B cell (primary cell): ENCODE measurements at regions not wholly inside any gene's neighbourhood (a gene's known extent, or its start where the extent isn't known, plus 50 kb on each side); places are given as distances from the start of the nearest gene placed in this dataset.

Source experiments
- ATAC-seq: fragments of 200-7000 bp; cut with Tn5 transposase; one replicate; pipeline ENCODE4 v1.10.0; 2021; ENCODE audit warnings: low read depth, mild to moderate bottlenecking, moderate number of reproducible peaks, moderate library complexity
- CTCF ChIA-PET: fragments of 350-600 bp; sonication (Branson Sonifier 250); formaldehyde crosslinking; loops from one replicate; lab custom pipeline; 2021; ENCODE audit warnings: antibody characterized with exemption, inconsistent platforms; lab: Charles Lee
- POLR2A ChIA-PET: fragments of 350-600 bp; sonication (Branson Sonifier 250); formaldehyde crosslinking; loops from one replicate; lab custom pipeline; 2021; ENCODE audit warnings: antibody characterized with exemption; lab: Charles Lee
- DNase-seq: peaks from one replicate; pipeline ENCODE4 v3.0.0; 2013
- H2AFZ ChIP-seq: 2 replicates; pipeline ENCODE4 v1.6.1; 2012; ENCODE audit warnings: mild to moderate bottlenecking, low read depth, low read length; ENCODE audit not compliant: insufficient read depth, poor library complexity, severe bottlenecking
- H3K27ac ChIP-seq, 2 donors: 1 replicate in 1 of 2; 2 replicates in 1 of 2; pipeline ENCODE4 v1.5.1; 2012 to 2013; ENCODE audit warnings: low read length in 2 of 2, mild to moderate bottlenecking in 2 of 2, moderate library complexity in 1 of 2
- H3K27me3 ChIP-seq, 4 experiments: fragments of 200-600 bp in 1 of 4; sonication (generic) in 1 of 4; replicated peaks in 1 of 4; 1 replicate in 2 of 4; 2 replicates in 2 of 4; pipeline versions ENCODE4 v1.6.1 to v1.7.0; 2013 to 2016; ENCODE audit warnings: low read length in 3 of 4, mild to moderate bottlenecking in 2 of 4, mixed read lengths in 1 of 4, moderate library complexity in 1 of 4; ENCODE audit not compliant: insufficient read depth in 4 of 4, control insufficient read depth in 3 of 4; ENCODE audit errors: control extremely low read depth in 1 of 4
- H3K36me3 ChIP-seq, 2 experiments: replicated peaks in 1 of 2; 1 replicate in 1 of 2; 2 replicates in 1 of 2; pipeline versions ENCODE4 v1.6.1 to v1.7.1; 2013; ENCODE audit warnings: low read length in 1 of 2; ENCODE audit not compliant: insufficient read depth in 2 of 2, control insufficient read depth in 1 of 2; ENCODE audit errors: control extremely low read depth in 1 of 2, extremely low read depth in 1 of 2
- H3K4me1 ChIP-seq, 2 donors: fragments of 200-600 bp in 1 of 2; sonication (generic) in 1 of 2; 1 replicate in 1 of 2; 2 replicates in 1 of 2; pipeline versions ENCODE4 v1.5.1 to v1.6.1; 2013 to 2017; ENCODE audit warnings: low read length in 2 of 2; ENCODE audit not compliant: control insufficient read depth in 2 of 2, insufficient read depth in 2 of 2
- H3K4me2 ChIP-seq: replicated peaks from 2 replicates; pipeline ENCODE3; 2012; ENCODE audit warnings: mild to moderate bottlenecking, low read depth, low read length; ENCODE audit not compliant: poor library complexity, severe bottlenecking
- H3K4me3 ChIP-seq, 5 experiments: fragments of 200-600 bp in 1 of 5; sonication (generic) in 1 of 5; 1 replicate in 3 of 5; 2 replicates in 2 of 5; pipeline versions ENCODE4 v1.5.1 to v1.7.0; 2011 to 2016; ENCODE audit warnings: low read length in 4 of 5, mild to moderate bottlenecking in 4 of 5, low read depth in 2 of 5, control low read depth in 1 of 5, moderate library complexity in 1 of 5; ENCODE audit not compliant: insufficient read depth in 1 of 5; ENCODE audit errors: control extremely low read depth in 1 of 5, extremely low read depth in 1 of 5
- H3K79me2 ChIP-seq: fragments of 200-600 bp; sonication (generic); one replicate; pipeline ENCODE4 v1.6.0; 2016; ENCODE audit warnings: low read length; ENCODE audit not compliant: control insufficient read depth, insufficient read depth
- H3K9ac ChIP-seq: fragments of 200-600 bp; sonication (generic); 2 replicates; pipeline ENCODE4 v1.6.1; 2017; ENCODE audit warnings: mild to moderate bottlenecking, low read length, moderate library complexity
- H3K9me3 ChIP-seq, 3 donors: one replicate each; pipeline versions ENCODE4 v1.6.1 to v1.7.1; 2013; ENCODE audit warnings: low read length in 2 of 3; ENCODE audit not compliant: control insufficient read depth in 2 of 3, insufficient read depth in 1 of 3; ENCODE audit errors: control extremely low read depth in 1 of 3
- H4K20me1 ChIP-seq: 2 replicates; pipeline ENCODE4 v1.6.0; 2012; ENCODE audit warnings: mild to moderate bottlenecking, low read length; ENCODE audit not compliant: insufficient read depth, control insufficient read depth, poor library complexity, severe bottlenecking
- H3K27ac Mint-ChIP-seq: one replicate; pipeline ENCODE4 v1.8.0; 2021; ENCODE audit warnings: mixed read lengths
- H3K27me3 Mint-ChIP-seq: one replicate; pipeline ENCODE4 v1.8.0; 2021; ENCODE audit warnings: mixed read lengths
- H3K4me1 Mint-ChIP-seq: one replicate; pipeline ENCODE4 v1.8.0; 2021; ENCODE audit warnings: mixed read lengths
- H3K4me3 Mint-ChIP-seq: one replicate; pipeline ENCODE4 v1.8.0; 2021; ENCODE audit warnings: mixed read lengths
- H3K9me3 Mint-ChIP-seq: one replicate; pipeline ENCODE4 v1.8.0; 2022; ENCODE audit warnings: mixed read lengths; ENCODE audit not compliant: insufficient read depth
- EZH2 ChIP-seq: IDR thresholded peaks from 2 replicates; pipeline ENCODE4 v1.6.1; 2012; ENCODE audit warnings: borderline replicate concordance, low read depth, mild to moderate bottlenecking, moderate library complexity, low read length; ENCODE audit not compliant: insufficient read depth, poor library complexity, severe bottlenecking
- WGBS: methylation state at CpG from one replicate; pipeline ENCODE4 v1.1.5; 2013; ENCODE audit warnings: missing lambda C conversion rate; ENCODE audit not compliant: insufficient coverage; 5-methylcytosine and 5-hydroxymethylcytosine counted together
- intact Hi-C: fragments of 100-400 bp; cut with micrococcal nuclease; formaldehyde crosslinking; loops from one replicate; pipeline ENCODE4 v1.10.0; 2022
- TF ChIP-seq, protein P1 (sequence below): fragments of 200-600 bp; IDR thresholded peaks from one replicate; pipeline ENCODE4 v1.8.0; 2022; ENCODE audit warnings: antibody characterized with exemption, mild to moderate bottlenecking

DNA sequence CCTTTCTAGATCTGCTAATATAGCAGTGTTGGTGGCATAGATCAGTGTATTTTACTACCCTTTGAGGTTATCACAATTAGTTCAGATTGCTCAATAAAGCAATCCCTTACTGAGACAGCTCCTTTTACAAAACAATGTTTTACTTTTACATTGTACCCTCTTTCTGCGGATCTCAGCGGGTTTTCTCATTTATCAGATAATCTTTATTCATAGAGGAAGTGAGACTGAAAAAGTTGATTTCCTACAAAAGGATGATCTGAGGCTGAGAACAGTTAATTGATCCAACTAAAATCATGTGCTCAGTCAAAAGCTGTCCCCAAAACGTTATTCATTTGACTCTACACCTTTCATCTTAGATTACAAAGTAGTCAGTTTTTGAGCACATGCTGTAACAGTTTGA is 2319.9 kb downstream of the LRRC4C start:
- Mint-ChIP-seq H3K27ac (no peak overlapping the region), H3K9me3 (peaks cover 3% of the 10 kb centered on the region), H3K27me3 (no peaks in the 10 kb centered on the region), H3K4me1 (no peaks in the 10 kb centered on the region), H3K4me3 (no peak overlapping the region)
- no peak overlapping the region for H3K9ac ChIP-seq
- no peak for ATAC-seq
- no peaks in the 10 kb centered on the region for H3K36me3 ChIP-seq
- no peak overlapping the region for H3K27ac ChIP-seq
- intact Hi-C loops, result no loop called here
- CTCF ChIA-PET, result no interaction called here
- no peaks in the 10 kb centered on the region for H3K79me2 ChIP-seq
- no peaks in the 10 kb centered on the region for H4K20me1 ChIP-seq
- H3K9me3 ChIP-seq, result no peaks in the 10 kb centered on the region
- H2AFZ ChIP-seq, result no peak overlapping the region
- no peak for TF ChIP-seq EZH2
- TF ChIP-seq, protein P1, sequence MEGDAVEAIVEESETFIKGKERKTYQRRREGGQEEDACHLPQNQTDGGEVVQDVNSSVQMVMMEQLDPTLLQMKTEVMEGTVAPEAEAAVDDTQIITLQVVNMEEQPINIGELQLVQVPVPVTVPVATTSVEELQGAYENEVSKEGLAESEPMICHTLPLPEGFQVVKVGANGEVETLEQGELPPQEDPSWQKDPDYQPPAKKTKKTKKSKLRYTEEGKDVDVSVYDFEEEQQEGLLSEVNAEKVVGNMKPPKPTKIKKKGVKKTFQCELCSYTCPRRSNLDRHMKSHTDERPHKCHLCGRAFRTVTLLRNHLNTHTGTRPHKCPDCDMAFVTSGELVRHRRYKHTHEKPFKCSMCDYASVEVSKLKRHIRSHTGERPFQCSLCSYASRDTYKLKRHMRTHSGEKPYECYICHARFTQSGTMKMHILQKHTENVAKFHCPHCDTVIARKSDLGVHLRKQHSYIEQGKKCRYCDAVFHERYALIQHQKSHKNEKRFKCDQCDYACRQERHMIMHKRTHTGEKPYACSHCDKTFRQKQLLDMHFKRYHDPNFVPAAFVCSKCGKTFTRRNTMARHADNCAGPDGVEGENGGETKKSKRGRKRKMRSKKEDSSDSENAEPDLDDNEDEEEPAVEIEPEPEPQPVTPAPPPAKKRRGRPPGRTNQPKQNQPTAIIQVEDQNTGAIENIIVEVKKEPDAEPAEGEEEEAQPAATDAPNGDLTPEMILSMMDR, result no peak
- H3K27me3 ChIP-seq, result no peaks in the 10 kb centered on the region
- H3K4me1 ChIP-seq, result no peaks in the 10 kb centered on the region
- POLR2A ChIA-PET, result no interaction called here
- no peak for DNase-seq
- no peak overlapping the region for H3K4me2 ChIP-seq
- H3K4me3 ChIP-seq, result no peak overlapping the region
- no CpG with 5 or more reads among the region's 3 CpGs for WGBS

DNA sequence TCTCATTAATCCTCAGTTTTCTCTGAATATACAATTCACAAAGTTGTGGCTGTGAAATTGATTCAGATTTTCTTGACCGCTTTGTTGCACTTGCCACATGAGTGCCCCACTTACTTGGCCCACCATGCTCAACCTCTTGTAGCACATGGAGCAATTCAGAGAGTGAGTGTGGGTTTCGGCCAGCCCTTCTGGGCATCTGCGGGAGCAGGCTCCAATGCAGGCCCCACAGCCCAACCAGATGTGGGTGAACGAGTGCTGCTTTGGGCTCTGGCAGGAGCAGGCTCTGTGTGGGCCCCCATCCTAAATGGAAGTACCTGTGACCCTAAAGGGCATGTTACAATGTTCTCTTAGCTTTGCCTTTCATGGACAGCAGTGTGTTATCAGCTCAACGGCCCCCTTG is 2338.6 kb downstream of the LRRC4C start:
- WGBS, result 76% methylated on average over 4 of the region's 5 CpGs
- Histone ChIP-seq H3K27ac (no peak overlapping the region), H3K36me3 (no peaks in the 10 kb centered on the region), H3K27me3 (no peaks in the 10 kb centered on the region), H3K9me3 (no peaks in the 10 kb centered on the region), H3K9ac (no peak overlapping the region), H2AFZ (no peak overlapping the region), H3K4me1 (no peaks in the 10 kb centered on the region), H3K4me2 (no peak overlapping the region), H3K4me3 (no peak overlapping the region), H3K79me2 (no peaks in the 10 kb centered on the region), H4K20me1 (no peaks in the 10 kb centered on the region)
- Mint-ChIP-seq H3K27ac (no peak overlapping the region), H3K27me3 (no peaks in the 10 kb centered on the region), H3K9me3 (no peaks in the 10 kb centered on the region), H3K4me1 (no peaks in the 10 kb centered on the region), H3K4me3 (no peak overlapping the region)
- no peak for DNase-seq
- CTCF ChIA-PET, result no interaction called here
- no peak for TF ChIP-seq EZH2
- TF ChIP-seq, protein P1, result no peak
- intact Hi-C loops, result no loop called here
- POLR2A ChIA-PET, result no interaction called here
- no peak for ATAC-seq
